GM12864 (cell line): ENCODE measurements at regions not wholly inside any gene's neighbourhood (a gene's known extent, or its start where the extent isn't known, plus 50 kb on each side); places are given as distances from the start of the nearest gene placed in this dataset.

Source experiments
- DNase-seq: peaks from one replicate; pipeline ENCODE4 v3.0.0-alpha.2; 2011; ENCODE audit warnings: low read depth
- H3K4me3 ChIP-seq: 2 replicates; pipeline ENCODE4 v1.5.1; 2011; ENCODE audit warnings: mild to moderate bottlenecking, low read depth, low read length, control low read depth
- CTCF ChIP-seq: IDR thresholded peaks from 2 replicates; pipeline ENCODE4 v1.5.1; 2011; ENCODE audit warnings: low read depth, mild to moderate bottlenecking, moderate library complexity, low read length, control low read depth, inconsistent platforms; ENCODE audit errors: missing control alignments

- TF ChIP-seq CTCF, result no peak
- no peak overlapping the region for H3K4me3 ChIP-seq
- no peak for DNase-seq
These were observed 192.5 kb upstream of the NPVF start for GRCh38 chr7:25420771-25421170.

GRCh38 chr7:25424113-25424512 is 195.8 kb upstream of the NPVF start:
- DNase-seq, result no peak
- H3K4me3 ChIP-seq, result no peak overlapping the region
- TF ChIP-seq CTCF, result no peak

- TF ChIP-seq CTCF, result no peak
- H3K4me3 ChIP-seq, result no peak overlapping the region
- no peak for DNase-seq
These were observed 196.6 kb upstream of the NPVF start for GRCh38 chr7:25424855-25425254.

GRCh38 chr7:25427721-25428120 is 199.4 kb upstream of the NPVF start:
- no peak for DNase-seq
- TF ChIP-seq CTCF, result no peak
- H3K4me3 ChIP-seq, result no peak overlapping the region

GRCh38 chr7:25429731-25430130 is 201.4 kb upstream of the NPVF start:
- H3K4me3 ChIP-seq, result no peak overlapping the region
- no peak for DNase-seq
- TF ChIP-seq CTCF, result no peak

GRCh38 chr7:25430200-25430931 is 202.1 kb upstream of the NPVF start:
- DNase-seq, result no peak
- no peak for TF ChIP-seq CTCF
- H3K4me3 ChIP-seq, result no peak overlapping the region

GRCh38 chr7:25431956-25432450 is 203.7 kb upstream of the NPVF start:
- no peak for DNase-seq
- no peak overlapping the region for H3K4me3 ChIP-seq
- no peak for TF ChIP-seq CTCF
